NCI-H2081 (cell line): ENCODE measurements at regions not wholly inside any gene's neighbourhood (a gene's known extent, or its start where the extent isn't known, plus 50 kb on each side); places are given as distances from the start of the nearest gene placed in this dataset.
"Not testable (repeated sequence)": the region's sequence is repeated elsewhere in the genome, so short reads cannot be mapped to it uniquely, and the experiment has no call there.

Experiments
- DNase-seq, 2 experiments: peaks; one replicate each; lab custom pipeline; 2025; lab: John Stamatoyannopoulos, UW

DNA sequence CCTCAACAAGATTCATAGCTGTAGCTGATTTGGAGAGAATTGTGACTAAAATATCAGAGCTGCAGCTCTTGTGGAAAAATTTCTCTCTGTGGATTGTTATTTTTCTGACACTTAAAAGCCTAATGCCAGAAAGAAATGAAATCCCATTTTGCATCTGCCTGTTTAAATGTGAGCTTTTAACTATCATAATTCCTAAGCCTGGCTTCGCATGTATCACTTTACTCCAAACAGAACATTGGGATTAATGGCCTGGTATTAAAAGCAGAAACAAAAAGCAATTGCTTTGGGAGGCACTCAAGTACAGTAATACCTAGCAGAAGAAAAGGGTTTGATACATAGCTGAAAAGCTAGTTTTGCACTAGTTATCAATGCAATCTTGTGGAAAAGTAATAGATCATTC lies 164.2 kb upstream of the FSHR start:
- DNase-seq: no peak

DNA sequence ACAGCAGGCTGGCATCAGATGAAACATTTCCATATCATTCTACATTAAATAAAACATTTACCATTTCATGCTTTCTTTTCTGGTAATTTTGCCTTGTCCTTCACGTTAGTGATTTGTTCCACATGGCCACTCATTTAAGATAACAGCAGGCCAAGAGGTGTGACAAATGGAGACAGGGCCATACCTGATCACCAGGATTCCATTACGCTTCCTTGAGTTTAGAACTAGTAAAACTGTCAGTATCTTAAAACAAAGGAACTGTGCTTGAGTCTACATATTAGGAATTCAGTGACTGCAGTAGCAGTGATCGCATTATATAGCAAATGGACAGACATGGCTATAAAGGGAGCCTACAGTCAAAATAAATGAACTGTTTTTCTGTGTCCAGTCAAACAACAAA lies 155.1 kb upstream of the FSHR start:
- no peak for DNase-seq

DNA sequence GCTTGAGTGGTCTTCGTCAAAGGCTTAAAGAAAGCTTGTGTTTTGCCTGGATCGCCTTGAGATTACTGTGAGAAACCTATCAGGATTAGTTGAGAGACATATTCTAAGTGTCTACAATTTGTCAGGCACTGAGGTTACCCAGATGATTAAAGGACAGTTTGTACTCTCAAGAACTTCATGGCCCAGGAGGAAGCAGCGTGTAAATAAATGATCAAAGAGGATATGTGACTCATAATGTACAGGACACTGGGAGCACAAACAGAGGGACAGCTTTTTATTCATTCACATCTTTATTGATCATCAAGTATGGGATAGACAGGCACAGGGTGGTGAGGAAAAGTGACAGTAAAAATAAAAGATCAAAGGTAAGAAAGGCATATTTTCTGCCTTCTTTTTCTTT lies 152.6 kb upstream of the FSHR start:
- DNase-seq: no peak

DNA sequence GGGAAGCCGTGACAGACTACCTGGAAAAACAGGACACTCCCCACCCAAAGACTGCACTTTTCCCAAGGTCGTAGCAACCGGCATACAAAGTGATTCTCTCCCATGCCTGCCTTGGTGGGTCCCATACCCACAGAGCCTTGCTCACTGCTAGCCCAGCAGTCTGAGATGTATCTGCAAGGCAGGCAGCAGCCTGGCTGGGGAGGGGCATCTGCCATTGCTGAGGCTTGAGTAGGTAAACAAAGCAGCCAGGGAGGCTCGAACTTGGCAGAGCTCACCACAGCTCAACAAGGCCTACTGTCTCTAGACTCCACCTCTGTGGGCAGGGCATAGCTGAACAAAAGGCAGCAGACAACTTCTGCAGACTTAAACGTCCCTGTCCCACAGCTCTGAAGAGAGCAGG lies 144.4 kb upstream of the FSHR start:
- not testable (repeated sequence) for DNase-seq

DNA sequence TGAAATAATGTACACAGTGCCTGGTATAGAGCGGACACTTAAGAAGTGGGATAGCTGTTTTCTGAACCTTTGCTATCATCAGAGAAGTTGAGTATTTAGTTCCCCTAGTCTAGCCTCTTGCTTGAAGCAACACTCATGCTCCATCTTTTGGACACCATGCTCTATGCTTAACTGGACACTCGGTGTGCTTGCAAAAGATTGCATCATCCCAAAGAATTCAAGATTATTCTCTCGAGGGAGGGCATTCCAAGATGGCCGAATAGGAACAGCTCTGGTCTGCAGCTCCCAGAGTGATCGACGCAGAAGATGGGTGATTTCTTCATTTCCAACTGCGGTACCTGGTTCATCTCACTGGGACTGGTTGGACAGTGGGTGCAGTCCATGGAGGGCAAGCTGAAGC lies 143.9 kb upstream of the FSHR start:
- no peak for DNase-seq

DNA sequence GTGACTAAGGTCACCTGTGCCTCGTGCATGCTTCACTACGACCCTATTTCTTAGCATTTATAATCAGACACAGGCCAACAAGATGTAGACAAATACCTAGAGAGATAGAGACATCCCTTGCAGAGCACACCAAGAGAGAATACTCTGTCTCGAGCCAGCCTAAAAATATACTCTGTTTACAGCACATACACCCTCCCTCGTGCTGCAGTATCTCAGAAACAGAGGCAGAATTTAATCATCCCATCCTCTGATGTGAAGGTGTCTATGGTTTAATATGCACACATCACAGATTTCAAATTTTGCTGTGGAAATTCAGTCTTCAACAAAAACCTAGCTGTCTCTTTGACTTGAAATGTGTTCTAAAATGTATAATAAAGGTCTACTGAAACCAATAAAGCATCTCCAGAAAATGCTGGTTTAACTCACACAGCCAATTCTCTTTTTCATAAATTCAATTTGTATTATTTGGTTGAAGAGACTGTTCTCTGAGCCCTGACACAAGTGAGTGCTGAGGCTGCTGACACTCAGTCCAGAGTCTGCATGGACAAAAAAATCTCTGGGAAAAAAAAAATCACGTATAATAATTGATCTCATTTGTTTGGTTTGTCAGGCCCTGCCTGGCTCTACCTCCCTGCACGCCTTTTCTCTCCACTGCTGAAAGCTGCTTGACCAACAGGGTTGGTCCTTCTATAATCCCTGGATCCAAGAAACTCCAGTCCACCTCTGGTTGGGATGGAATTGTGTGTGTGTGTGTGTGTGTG lies 142.0 kb upstream of the FSHR start:
- DNase-seq: no peak

DNA sequence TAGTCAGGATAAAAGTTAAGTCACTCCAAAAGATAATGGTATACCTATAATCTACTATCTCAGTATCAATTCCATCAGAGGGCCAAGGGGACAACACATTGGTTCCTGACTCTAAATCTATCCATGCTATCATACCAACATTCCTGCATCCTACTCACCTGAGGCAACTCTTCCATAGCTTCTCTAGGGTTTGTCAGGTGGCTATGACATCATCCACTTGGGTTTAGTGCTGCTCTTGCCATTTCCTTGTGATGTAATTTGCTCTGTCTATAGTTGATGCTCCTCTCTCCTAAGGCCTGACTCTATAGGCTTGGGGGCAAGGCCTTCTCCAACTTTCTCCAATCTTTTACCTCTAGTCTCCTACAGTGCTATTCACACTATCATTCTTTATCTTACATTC lies 139.9 kb upstream of the FSHR start:
- DNase-seq: no peak

DNA sequence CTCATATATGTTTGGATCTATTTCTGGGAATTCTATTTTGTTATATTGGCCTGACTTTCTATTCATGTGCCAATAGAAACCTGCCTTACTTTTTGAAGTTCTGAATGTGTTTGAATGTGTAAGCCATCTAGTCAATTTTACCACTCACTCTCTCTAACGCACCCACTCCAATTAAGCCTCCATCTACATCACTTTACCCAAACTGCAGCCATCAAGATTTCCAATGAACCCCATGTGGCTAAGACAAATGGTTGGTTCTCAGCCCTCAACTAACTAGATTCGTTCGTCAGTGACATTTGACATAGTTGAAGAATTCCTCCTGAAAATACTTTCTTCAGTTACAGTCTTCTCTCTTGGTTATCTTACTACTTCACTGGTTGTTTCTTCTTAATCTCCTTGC lies 137.3 kb upstream of the FSHR start:
- DNase-seq: no peak

DNA sequence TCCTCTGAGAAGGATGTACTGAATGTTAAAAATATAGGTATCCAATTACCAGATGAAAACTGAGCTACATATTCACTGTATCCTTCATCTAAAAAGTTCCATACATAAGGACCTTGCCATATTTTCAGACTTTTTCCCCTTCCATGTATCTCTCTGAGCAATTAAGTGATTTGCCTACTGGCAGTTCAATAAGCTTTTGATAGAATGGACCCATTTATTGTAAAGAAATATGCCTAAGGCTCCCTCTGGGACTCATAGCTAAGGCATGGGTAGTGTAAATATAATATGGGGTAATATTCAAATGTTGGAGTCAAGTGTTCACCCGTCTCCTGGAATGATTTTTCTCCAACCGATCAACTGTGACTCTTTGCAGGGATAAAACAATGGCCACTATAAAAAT lies 135.4 kb upstream of the FSHR start:
- no peak for DNase-seq

DNA sequence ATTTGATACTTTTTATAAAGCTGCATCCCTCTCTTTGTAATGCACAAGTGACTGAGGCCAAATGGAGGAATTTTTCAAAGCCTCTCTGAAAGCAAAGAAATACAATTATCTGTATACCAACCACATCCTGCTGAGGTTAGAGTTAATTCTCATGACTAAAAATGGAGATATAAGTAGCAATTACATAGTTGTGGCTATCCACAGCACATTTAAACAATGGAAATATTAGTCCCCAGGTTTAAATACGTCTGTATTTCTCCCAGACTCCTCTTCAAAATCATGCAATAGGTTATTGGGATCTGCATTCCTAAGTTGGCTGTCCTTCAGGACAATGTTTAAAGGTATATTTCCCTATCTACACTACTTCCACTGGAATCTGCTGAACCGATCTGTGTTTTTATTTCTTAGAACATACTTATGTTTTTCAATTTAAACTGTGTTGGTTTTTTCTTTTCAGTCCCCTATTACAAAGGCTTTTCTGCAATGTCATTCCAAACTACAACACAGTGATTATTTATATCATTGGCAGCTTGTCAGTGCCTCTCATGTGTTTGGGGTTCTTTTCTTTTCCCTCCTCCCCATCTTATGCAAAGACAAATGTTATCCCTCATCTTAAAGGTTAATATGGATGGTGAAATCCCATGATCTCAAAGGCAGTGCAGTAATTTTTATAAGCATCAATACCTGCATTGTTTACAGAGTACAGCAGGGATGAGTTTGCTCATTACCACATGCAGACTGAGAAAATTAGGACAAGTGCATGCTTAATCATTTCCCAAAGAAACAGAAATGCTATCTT lies 134.8 kb upstream of the FSHR start:
- no peak for DNase-seq

DNA sequence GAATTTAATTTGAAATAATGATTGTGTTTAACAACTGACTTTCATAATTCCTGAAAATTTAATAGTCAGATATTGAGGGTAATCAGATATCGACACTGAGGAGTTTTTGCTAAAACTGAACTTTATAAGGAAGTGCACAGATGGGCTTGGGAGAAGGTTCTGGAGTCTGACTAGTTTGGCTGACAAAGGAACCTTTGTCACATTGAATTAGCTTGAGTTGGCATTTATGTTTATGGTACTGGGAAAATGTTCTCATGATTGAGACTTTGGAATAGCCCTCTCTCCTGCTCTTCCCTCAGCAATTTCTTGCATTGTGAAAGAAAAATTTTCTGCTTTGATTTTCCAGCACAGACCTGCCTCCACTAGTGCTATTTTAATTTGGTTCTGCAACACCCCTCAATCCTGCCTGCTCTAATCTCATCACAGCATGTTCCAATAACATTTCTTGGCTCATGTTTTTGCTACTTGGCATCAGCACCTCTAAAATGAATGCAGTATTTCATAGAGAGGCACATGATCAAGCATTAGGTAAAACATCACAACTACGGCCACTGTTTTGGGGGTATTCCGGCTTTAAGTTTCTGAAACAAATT lies 133.9 kb upstream of the FSHR start:
- DNase-seq: no peak

DNA sequence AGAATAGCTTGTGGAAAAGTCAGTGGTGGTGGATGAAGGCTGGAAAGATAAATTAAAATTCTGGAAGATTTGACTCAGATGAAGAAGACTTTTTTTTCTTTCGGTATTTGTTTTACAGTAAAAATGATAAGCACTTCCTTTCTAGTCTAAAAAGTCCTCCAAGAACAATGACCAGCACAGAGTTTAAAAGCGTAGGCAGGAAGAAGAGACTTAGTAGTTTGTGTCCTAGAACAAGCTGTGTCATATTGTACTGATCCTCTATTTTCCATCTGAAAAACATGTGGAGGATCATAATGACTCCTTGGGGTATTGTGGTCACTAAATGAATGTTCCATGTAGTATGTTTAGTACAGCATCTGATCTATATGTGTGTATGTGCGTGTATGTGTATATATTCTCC lies 132.4 kb upstream of the FSHR start:
- DNase-seq: no peak

DNA sequence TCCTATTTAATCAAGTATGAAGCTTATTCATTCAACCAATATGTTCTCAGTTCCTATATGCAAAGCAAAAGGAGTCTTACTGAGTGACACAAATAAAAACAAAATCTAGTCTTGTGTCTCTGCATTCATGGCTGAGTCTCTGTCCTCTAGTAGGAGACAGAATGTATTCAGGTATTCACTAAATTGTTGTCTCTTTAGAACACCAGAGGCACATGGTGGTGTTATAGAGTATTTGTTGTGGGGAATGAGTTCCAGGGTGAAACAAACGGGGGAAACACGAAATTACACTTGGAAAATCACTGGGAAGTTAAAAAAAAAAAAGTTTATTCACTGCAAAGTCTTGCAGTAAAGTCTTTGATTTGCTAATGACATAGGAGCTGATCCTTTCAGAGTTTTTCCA lies 131.7 kb upstream of the FSHR start:
- DNase-seq: no peak

DNA sequence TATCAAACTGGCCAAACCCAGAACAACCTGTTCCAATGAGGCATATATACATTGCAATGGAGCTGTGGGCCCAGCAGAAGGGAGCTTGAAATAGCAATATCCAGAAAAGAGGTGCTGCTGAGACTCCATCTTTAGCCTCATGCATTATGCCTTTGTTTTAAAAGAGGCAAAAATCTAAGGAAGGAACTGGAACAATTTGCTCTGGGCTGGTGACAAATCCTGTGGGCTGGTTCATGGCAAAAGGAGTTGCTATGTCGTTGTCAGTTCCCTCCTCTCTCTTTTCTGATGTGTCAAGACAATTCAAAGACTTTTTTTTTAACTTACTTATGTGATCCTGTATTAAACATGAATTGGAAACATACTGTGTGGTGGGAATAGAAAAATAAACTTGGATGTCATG lies 124.2 kb upstream of the FSHR start:
- no peak for DNase-seq

DNA sequence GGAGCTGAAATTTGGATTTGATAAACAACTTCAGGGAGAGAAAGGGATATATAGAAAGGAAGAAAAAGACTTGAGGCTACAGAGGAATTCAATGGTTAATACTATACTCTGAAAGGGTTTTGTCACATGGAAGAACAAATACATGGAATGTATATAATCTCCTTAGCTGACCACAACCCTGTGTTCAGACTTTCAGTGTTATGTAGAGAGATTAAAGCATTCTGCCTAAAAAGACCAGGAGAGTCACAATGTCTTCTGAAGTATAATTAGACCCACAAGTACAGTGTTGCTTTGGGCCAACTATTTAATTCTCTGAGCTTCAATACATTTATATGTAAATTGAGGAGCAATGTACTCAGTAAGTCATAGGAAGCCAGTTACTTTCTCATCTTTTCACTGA lies 123.8 kb upstream of the FSHR start:
- no peak for DNase-seq

DNA sequence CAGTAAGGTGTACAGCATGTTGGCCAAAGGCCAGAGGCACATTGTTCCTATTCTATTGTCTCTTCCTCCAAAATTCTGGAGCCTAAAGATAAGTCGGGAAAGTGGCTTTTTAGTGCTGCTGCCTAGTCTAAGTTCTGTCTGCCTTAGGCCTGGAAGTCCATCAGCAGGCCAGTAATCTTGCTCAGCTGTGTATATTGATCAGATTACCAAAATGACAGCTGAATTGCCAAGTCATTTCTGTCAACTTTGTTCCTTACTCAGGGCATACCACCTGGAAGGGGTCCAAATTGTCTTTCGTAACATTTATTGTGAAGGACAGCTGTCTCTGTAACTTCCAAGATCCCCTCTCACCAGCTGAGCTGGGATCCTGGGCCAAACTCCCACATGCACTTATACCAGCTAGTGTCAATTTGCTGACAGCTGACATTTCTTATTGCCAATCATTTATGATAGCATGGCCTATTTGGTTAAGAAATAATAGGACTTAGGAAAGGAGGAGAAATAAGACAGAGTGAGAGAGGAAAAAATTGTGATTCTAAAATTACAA lies 116.8 kb upstream of the FSHR start:
- no peak for DNase-seq

DNA sequence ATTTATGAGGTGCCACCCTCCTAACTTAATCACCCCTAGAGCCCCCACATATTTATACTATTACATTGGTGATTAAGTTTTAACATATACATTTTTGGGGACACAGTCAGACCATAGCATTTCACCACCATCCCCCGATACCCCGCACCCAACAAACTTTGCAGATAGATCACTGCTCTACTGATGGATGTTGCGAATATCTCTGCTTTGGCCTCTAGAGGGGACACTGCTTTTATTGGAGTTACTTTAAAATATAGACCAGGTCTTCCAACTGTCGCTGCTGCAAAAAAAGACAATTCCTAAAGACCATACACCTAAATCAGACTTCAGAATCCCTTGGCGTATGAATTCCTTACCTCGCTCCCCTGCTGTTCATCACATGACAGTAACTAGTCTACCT lies 115.8 kb upstream of the FSHR start:
- DNase-seq: no peak

DNA sequence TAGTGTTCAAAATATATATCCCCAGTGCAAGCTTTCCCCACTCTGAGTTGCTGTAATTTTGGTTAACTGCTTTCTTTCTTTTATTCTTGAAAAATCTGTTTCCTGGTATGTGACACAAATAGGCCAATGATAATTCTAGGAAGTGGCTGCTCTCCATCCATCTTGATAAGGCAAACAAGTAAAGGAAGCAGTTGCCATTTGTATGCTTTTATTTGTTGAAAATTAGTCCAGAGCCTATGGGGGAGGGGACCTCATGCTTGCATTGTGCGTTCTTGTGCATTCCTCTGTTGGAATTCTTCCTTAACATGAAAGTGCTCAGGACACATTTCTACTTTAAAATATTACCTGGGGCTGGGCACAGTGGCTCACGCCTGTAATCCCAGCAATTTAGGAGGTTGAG lies 111.2 kb upstream of the FSHR start:
- DNase-seq: no peak

DNA sequence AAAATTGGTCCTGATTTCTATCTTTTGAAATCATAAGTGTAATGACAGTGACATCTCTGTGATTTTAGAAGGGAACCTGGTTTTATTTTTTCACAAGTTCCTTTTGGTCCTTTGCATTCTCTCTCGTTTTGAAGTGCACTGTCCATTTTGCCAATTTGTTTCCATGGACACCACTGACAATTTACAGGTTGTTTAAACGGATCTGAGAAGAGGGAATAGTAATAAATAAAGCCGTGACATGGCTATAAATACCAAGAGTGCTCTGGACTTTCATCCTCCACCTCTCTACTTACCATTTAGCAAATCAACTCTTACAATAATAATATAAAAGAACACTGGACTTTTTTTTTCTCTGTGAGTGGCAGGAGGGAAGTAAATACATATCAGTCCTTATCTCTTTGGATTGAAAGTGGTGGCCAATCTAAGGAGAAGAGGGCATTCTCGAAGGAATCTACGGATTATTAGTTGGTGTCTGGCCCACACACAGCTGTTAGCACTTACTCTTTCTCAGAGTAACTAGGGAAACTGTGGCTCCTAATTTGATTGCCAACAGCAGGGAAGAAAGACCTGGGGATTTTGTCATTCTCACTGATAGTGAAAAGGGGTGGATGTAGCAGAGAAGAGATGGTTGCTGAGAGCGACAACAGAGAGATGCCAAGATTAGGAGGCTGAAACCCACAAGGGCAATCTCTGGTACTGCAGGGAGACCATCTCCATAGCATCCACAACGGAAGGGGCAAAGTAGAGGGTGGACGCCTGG lies 108.7 kb upstream of the FSHR start:
- no peak for DNase-seq

DNA sequence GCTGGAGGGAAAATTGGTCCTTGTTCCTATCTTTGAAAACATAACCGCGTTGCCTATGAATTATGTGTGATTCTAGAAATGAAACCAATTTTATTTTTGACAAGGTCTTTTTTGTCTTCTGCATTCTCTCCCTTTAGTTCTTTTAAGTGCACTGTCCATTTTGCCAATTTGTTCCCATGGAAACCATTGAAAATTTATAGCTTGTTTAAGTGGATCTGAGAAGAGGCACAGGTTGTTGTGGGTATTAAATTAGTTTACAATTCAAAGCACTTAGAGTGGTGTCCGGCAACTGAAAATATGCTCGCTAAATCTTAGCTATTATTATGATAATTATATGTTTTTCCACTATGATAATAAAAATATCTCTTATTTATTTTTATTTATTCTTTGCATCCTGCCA lies 107.5 kb upstream of the FSHR start:
- peak in 1 of 2 experiments; percentile 33 for DNase-seq

DNA sequence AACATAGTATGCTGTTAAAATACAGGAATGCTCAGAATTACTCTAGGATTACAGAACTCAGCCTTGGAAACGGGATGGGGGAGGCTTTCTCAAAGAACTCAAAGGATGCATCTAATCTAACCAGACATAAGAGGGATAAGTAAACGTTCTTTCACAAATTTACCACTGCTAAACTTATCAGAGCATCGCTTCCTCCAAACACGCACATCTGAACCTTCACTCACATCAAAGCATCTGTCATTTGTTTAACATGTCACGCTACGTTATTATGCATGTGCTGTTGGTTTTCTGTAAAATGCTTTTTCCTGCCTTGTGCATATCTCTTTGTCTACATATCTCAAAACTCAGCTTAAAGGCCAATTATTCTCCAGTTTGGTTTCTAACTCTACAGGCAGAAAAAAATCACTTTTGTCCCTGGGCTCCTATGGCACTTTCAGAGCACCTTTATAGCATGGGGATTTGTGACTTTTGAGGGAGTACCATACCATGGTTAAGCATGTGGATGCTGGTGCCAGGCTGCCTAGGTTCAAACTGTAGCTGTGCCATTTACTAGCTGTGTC lies 106.7 kb upstream of the FSHR start:
- DNase-seq: no peak

DNA sequence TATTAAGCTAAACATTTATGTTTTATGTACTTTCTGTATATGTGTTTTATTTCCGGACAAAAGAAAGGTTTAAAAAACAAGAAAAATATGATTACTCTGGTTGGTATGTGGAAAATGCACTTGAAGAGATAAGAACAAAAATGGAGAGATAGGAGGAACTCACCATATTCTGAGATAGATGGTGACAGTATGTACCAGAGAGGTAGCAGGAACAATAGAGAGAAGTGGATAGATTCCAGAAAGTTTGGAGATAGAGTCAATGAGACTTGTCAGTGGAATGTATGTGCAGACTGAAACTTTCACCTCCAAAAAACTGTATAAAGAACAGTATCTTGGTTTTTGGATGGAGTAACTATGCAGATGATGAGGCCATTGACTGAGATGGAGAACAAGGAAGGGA lies 105.6 kb upstream of the FSHR start:
- DNase-seq: no peak
